PC-9 (cell line): ENCODE measurements at regions not wholly inside any gene's neighbourhood (a gene's known extent, or its start where the extent isn't known, plus 50 kb on each side); places are given as distances from the start of the nearest gene placed in this dataset.

Experiments
- BruUV-seq: library from RNA; stranded (reverse); fragments of 400-500 nt; replicated peaks from 2 replicates; lab custom pipeline; 2021; lab: Mats Ljungman, UMichigan
- CTCF ChIA-PET: fragments of 300-600 bp; sonication (Branson Sonifier 250); formaldehyde crosslinking; loops from one replicate; lab custom pipeline; 2022; ENCODE audit warnings: antibody characterized with exemption; lab: Charles Lee
- POLR2A ChIA-PET: fragments of 300-600 bp; sonication (Branson Sonifier 250); formaldehyde crosslinking; loops from one replicate; lab custom pipeline; 2022; ENCODE audit warnings: antibody characterized with exemption; ENCODE audit not compliant: unreplicated experiment; lab: Charles Lee
- DNase-seq, 2 experiments: peaks; one replicate each; pipeline versions ENCODE4 v3.0.0 to v3.0.0-alpha.2; 2015 to 2022; ENCODE audit warnings: mixed read lengths in 1 of 2
- H2AFZ ChIP-seq: fragments of 200-600 bp; sonication (generic); 2 replicates; pipeline ENCODE4 v1.8.1; 2017; ENCODE audit warnings: antibody characterized with exemption
- H3F3A ChIP-seq: fragments of 200-600 bp; sonication (generic); 2 replicates; pipeline ENCODE4 v1.8.1; 2017; ENCODE audit warnings: antibody characterized with exemption, mild to moderate bottlenecking, low read depth; ENCODE audit not compliant: insufficient read depth
- H3K27ac ChIP-seq: fragments of 200-600 bp; sonication (generic); 2 replicates; pipeline ENCODE4 v1.6.1; 2016; ENCODE audit warnings: mixed run types
- H3K27me3 ChIP-seq: fragments of 200-600 bp; sonication (generic); 2 replicates; pipeline ENCODE4 v1.6.1; 2016; ENCODE audit warnings: low read depth, mixed run types; ENCODE audit not compliant: insufficient read depth
- H3K36me3 ChIP-seq: fragments of 200-600 bp; sonication (generic); 2 replicates; pipeline ENCODE4 v1.6.1; 2016; ENCODE audit warnings: low read depth, mixed run types
- H3K4me1 ChIP-seq: fragments of 200-600 bp; sonication (generic); replicated peaks from 2 replicates; pipeline ENCODE4 v1.6.1; 2016; ENCODE audit warnings: mixed run types; ENCODE audit not compliant: insufficient read depth
- H3K4me2 ChIP-seq: fragments of 200-600 bp; sonication (generic); 2 replicates; pipeline ENCODE4 v1.6.1; 2017; ENCODE audit warnings: mixed run types
- H3K4me3 ChIP-seq: fragments of 200-600 bp; sonication (generic); 2 replicates; pipeline ENCODE4 v1.6.1; 2016; ENCODE audit warnings: mixed run types
- H3K79me2 ChIP-seq: fragments of 200-600 bp; sonication (generic); 2 replicates; pipeline ENCODE4 v1.6.1; 2017; ENCODE audit warnings: low read depth, mixed run types
- H3K9me2 ChIP-seq: fragments of 200-600 bp; sonication (generic); 2 replicates; pipeline ENCODE4 v1.8.1; 2017; ENCODE audit warnings: mild to moderate bottlenecking; ENCODE audit not compliant: insufficient read depth
- H3K9me3 ChIP-seq: fragments of 200-600 bp; sonication (generic); 2 replicates; pipeline ENCODE4 v1.8.1; 2016; ENCODE audit warnings: low read depth; ENCODE audit not compliant: insufficient read depth
- H4K20me1 ChIP-seq: fragments of 200-600 bp; sonication (generic); 2 replicates; pipeline ENCODE4 v1.8.1; 2017; ENCODE audit not compliant: insufficient read depth
- CTCF ChIP-seq: fragments of 200-600 bp; sonication (generic); conservative IDR thresholded peaks from 2 replicates; pipeline ENCODE4 v1.6.1; 2017; ENCODE audit warnings: mixed run types, antibody characterized with exemption, mild to moderate bottlenecking, moderate library complexity
- EZH2 ChIP-seq: fragments of 200-600 bp; sonication (generic); IDR thresholded peaks from 2 replicates; pipeline ENCODE4 v1.8.0; 2017; ENCODE audit warnings: antibody characterized with exemption, low read depth
- intact Hi-C: fragments of 100-400 bp; cut with micrococcal nuclease; formaldehyde crosslinking; loops from one replicate; pipeline ENCODE4 v1.10.0; 2022; ENCODE audit not compliant: unreplicated experiment

GRCh38 chr6:148678682-148679081 lies 68.1 kb upstream of the UST start:
- Histone ChIP-seq H3K9me2 (no peaks in the 10 kb centered on the region), H3K4me1 (no peaks in the 10 kb centered on the region), H3K36me3 (no peaks in the 10 kb centered on the region), H4K20me1 (no peaks in the 10 kb centered on the region), H3K9me3 (no peaks in the 10 kb centered on the region), H3K79me2 (no peaks in the 10 kb centered on the region), H2AFZ (no peak overlapping the region), H3K4me2 (no peak overlapping the region), H3F3A (no peaks in the 10 kb centered on the region), H3K4me3 (no peak overlapping the region), H3K27ac (no peak overlapping the region), H3K27me3 (no peaks in the 10 kb centered on the region)
- no peak for DNase-seq
- ChIA-PET POLR2A (no interaction called here), CTCF (no interaction called here)
- intact Hi-C loops = no loop called here
- no TSS peak for BruUV-seq
- TF ChIP-seq EZH2 (no peak), CTCF (no peak)

GRCh38 chr6:148681666-148682065 lies 65.2 kb upstream of the UST start:
- ChIA-PET CTCF (no interaction called here), POLR2A (no interaction called here)
- Histone ChIP-seq H3K79me2 (no peaks in the 10 kb centered on the region), H3K36me3 (no peaks in the 10 kb centered on the region), H4K20me1 (no peaks in the 10 kb centered on the region), H3K4me2 (no peak overlapping the region), H3F3A (no peaks in the 10 kb centered on the region), H2AFZ (no peak overlapping the region), H3K27ac (no peak overlapping the region), H3K9me2 (no peaks in the 10 kb centered on the region), H3K9me3 (no peaks in the 10 kb centered on the region), H3K4me3 (no peak overlapping the region), H3K4me1 (no peaks in the 10 kb centered on the region), H3K27me3 (no peaks in the 10 kb centered on the region)
- BruUV-seq = no TSS peak
- no peak for TF ChIP-seq EZH2
- TF ChIP-seq CTCF = no peak
- DNase-seq = no peak
- intact Hi-C loops = no loop called here

- no peak overlapping the region for H3K27ac ChIP-seq
- H3K36me3 ChIP-seq = no peaks in the 10 kb centered on the region
- H3K4me3 ChIP-seq = no peak overlapping the region
- H3K4me2 ChIP-seq = no peak overlapping the region
- intact Hi-C loops = no loop called here
- H3K9me2 ChIP-seq = no peaks in the 10 kb centered on the region
- POLR2A ChIA-PET = no interaction called here
- H3K9me3 ChIP-seq = no peaks in the 10 kb centered on the region
- no peaks in the 10 kb centered on the region for H3K79me2 ChIP-seq
- H3K27me3 ChIP-seq = no peaks in the 10 kb centered on the region
- TF ChIP-seq EZH2 (no peak), CTCF (no peak)
- no peaks in the 10 kb centered on the region for H4K20me1 ChIP-seq
- H3K4me1 ChIP-seq = no peaks in the 10 kb centered on the region
- CTCF ChIA-PET = no interaction called here
- BruUV-seq = no TSS peak
- H2AFZ ChIP-seq = no peak overlapping the region
- no peaks in the 10 kb centered on the region for H3F3A ChIP-seq
- DNase-seq = no peak
These were observed 64.6 kb upstream of the UST start for GRCh38 chr6:148682252-148682651.
